CD4-positive, alpha-beta memory T cell (primary cell): ENCODE measurements at regions not wholly inside any gene's neighbourhood (a gene's known extent, or its start where the extent isn't known, plus 50 kb on each side); places are given as distances from the start of the nearest gene placed in this dataset.

Source experiments
- CTCF ChIA-PET: fragments of 350-600 bp; sonication (Branson Sonifier 250); formaldehyde crosslinking; loops from one replicate; lab custom pipeline; 2021; ENCODE audit warnings: inconsistent platforms; ENCODE audit not compliant: partially characterized antibody; lab: Charles Lee
- POLR2A ChIA-PET: fragments of 350-600 bp; sonication (Branson Sonifier 250); formaldehyde crosslinking; loops from one replicate; lab custom pipeline; 2021; ENCODE audit not compliant: partially characterized antibody; lab: Charles Lee
- DNase-seq, 5 donors: peaks; one replicate each; pipeline versions ENCODE4 v3.0.0 to v3.0.0-alpha.2; 2020 to 2022; ENCODE audit warnings: mixed read lengths in 1 of 5
- H3K27ac ChIP-seq: one replicate; pipeline ENCODE4 v1.7.0; 2013; ENCODE audit warnings: low read depth, low read length
- H3K27me3 ChIP-seq: 2 replicates; pipeline ENCODE4 v1.7.0; 2013; ENCODE audit warnings: mild to moderate bottlenecking, low read length, moderate library complexity; ENCODE audit not compliant: insufficient read depth
- H3K36me3 ChIP-seq: 2 replicates; pipeline ENCODE4 v1.7.0; 2013; ENCODE audit warnings: mild to moderate bottlenecking, low read length, moderate library complexity; ENCODE audit not compliant: insufficient read depth
- H3K4me1 ChIP-seq: 2 replicates; pipeline ENCODE4 v1.7.0; 2013; ENCODE audit warnings: mild to moderate bottlenecking, low read length, moderate library complexity; ENCODE audit not compliant: insufficient read depth
- H3K4me3 ChIP-seq, 2 donors: one replicate each; pipeline ENCODE4 v1.7.0; 2013; ENCODE audit warnings: low read length in 2 of 2, mild to moderate bottlenecking in 1 of 2
- H3K9me3 ChIP-seq, 2 donors: one replicate each; pipeline ENCODE4 v1.7.0; 2013; ENCODE audit warnings: low read length in 2 of 2, control low read depth in 1 of 2; ENCODE audit not compliant: control insufficient read depth in 1 of 2
- H3K27ac Mint-ChIP-seq, 7 donors: one replicate each; pipeline ENCODE4 v1.8.0; 2020 to 2021; ENCODE audit warnings: mixed read lengths in 7 of 7, mild to moderate bottlenecking in 6 of 7, inconsistent platforms in 3 of 7, moderate library complexity in 3 of 7
- H3K27me3 Mint-ChIP-seq, 2 donors: one replicate each; pipeline ENCODE4 v1.8.0; 2020 to 2021; ENCODE audit warnings: mixed read lengths in 2 of 2
- H3K36me3 Mint-ChIP-seq, 2 donors: one replicate each; pipeline ENCODE4 v1.8.0; 2020 to 2021; ENCODE audit warnings: mixed read lengths in 2 of 2, inconsistent platforms in 1 of 2, mild to moderate bottlenecking in 1 of 2
- H3K4me1 Mint-ChIP-seq, 4 donors: one replicate each; pipeline ENCODE4 v1.8.0; 2020 to 2021; ENCODE audit warnings: mixed read lengths in 4 of 4, mild to moderate bottlenecking in 1 of 4
- H3K4me3 Mint-ChIP-seq, 8 donors: one replicate each; pipeline ENCODE4 v1.8.0; 2020 to 2021; ENCODE audit warnings: mixed read lengths in 8 of 8, mild to moderate bottlenecking in 7 of 8, moderate library complexity in 6 of 8, inconsistent platforms in 3 of 8
- H3K9me3 Mint-ChIP-seq, 8 donors: one replicate each; pipeline ENCODE4 v1.8.0; 2020 to 2021; ENCODE audit warnings: mixed read lengths in 8 of 8, mild to moderate bottlenecking in 5 of 8, inconsistent platforms in 3 of 8, moderate library complexity in 1 of 8
- intact Hi-C: fragments of 100-400 bp; cut with micrococcal nuclease; formaldehyde crosslinking; loops from one replicate; pipeline ENCODE4 v1.15.1; 2023

DNA sequence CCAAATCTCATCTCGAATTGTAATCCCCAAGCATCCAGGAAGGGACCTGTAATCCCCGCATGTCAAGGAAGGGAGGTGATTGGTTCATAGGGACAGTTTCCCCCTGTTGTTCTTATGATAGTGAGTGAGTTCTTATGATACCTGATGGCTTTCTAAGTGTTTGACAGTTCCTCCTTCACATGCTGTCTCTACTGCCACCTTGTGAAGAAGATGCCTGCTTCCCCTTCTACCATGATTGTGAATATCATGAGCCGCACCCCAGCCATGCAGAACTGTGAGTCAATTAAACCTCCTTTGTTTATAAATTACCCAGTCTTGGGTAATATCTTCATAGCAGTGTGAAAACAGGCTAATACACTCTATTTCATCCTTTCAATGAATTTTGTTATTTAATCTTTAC lies 446.7 kb downstream of the RNF144A start:
- intact Hi-C loops = no loop called here
- H3K4me3 ChIP-seq = no peak overlapping the region
- ChIA-PET POLR2A (no interaction called here), CTCF (no interaction called here)
- Mint-ChIP-seq H3K9me3 (peaks cover 1 to 17% (median 7%) of the 10 kb centered on the region in 8 donors), H3K36me3 (peaks cover 0 to 1% of the 10 kb centered on the region in 2 donors), H3K27ac (no peak overlapping the region), H3K4me3 (no peak overlapping the region), H3K4me1 (no peaks in the 10 kb centered on the region), H3K27me3 (peaks cover 0 to 12% of the 10 kb centered on the region in 2 donors)
- H3K27ac ChIP-seq = no peak overlapping the region
- DNase-seq = no peak
- no peaks in the 10 kb centered on the region for H3K4me1 ChIP-seq
- H3K9me3 ChIP-seq = no peaks in the 10 kb centered on the region
- H3K36me3 ChIP-seq = no peaks in the 10 kb centered on the region
- no peaks in the 10 kb centered on the region for H3K27me3 ChIP-seq

DNA sequence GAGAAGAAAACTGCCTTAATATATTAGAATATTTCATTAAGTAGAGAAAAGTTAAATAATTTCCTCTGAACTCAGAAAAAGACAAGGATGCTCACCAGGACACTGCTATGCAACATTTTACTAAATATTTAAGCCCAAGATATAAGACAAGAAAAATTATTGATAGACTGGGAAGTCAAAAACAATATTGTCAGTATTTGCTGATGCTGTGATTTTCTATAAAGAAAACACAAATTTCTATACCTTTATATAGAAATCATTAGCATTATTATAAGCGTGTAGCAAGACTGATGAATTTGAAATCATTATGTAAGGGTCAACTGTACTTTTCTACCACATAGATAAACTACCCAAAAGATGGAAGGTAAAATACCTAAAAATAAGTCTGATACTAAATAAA lies 451.0 kb downstream of the RNF144A start:
- ChIA-PET POLR2A (no interaction called here), CTCF (no interaction called here)
- no peaks in the 10 kb centered on the region for H3K9me3 ChIP-seq
- H3K4me3 Mint-ChIP-seq = no peak overlapping the region
- no peaks in the 10 kb centered on the region for H3K4me1 Mint-ChIP-seq
- H3K27me3 Mint-ChIP-seq = peaks cover 0 to 13% of the 10 kb centered on the region in 2 donors
- H3K9me3 Mint-ChIP-seq = peaks cover 3 to 25% (median 15%) of the 10 kb centered on the region in 8 donors
- peaks cover 3 to 4% of the 10 kb centered on the region in 2 donors for H3K36me3 Mint-ChIP-seq
- H3K27me3 ChIP-seq = no peaks in the 10 kb centered on the region
- no peak overlapping the region for H3K27ac ChIP-seq
- no peak for DNase-seq
- H3K4me1 ChIP-seq = no peaks in the 10 kb centered on the region
- intact Hi-C loops = no loop called here
- H3K4me3 ChIP-seq = no peak overlapping the region
- H3K27ac Mint-ChIP-seq = no peak overlapping the region
- H3K36me3 ChIP-seq = no peaks in the 10 kb centered on the region

GRCh38 chr2:7373156-7373555 lies 455.9 kb downstream of the RNF144A start:
- Histone ChIP-seq H3K36me3 (no peaks in the 10 kb centered on the region), H3K27me3 (no peaks in the 10 kb centered on the region), H3K4me1 (no peaks in the 10 kb centered on the region), H3K9me3 (no peaks in the 10 kb centered on the region), H3K27ac (no peak overlapping the region), H3K4me3 (no peak overlapping the region)
- no peak overlapping the region for H3K4me3 Mint-ChIP-seq
- H3K27ac Mint-ChIP-seq = no peak overlapping the region
- intact Hi-C loops = no loop called here
- POLR2A ChIA-PET = no interaction called here
- peaks cover 0 to 7% of the 10 kb centered on the region in 2 donors for H3K27me3 Mint-ChIP-seq
- peaks cover 3 to 4% of the 10 kb centered on the region in 2 donors for H3K36me3 Mint-ChIP-seq
- CTCF ChIA-PET = no interaction called here
- peaks cover 3 to 15% (median 12%) of the 10 kb centered on the region in 8 donors for H3K9me3 Mint-ChIP-seq
- DNase-seq = no peak
- no peaks in the 10 kb centered on the region for H3K4me1 Mint-ChIP-seq

DNA sequence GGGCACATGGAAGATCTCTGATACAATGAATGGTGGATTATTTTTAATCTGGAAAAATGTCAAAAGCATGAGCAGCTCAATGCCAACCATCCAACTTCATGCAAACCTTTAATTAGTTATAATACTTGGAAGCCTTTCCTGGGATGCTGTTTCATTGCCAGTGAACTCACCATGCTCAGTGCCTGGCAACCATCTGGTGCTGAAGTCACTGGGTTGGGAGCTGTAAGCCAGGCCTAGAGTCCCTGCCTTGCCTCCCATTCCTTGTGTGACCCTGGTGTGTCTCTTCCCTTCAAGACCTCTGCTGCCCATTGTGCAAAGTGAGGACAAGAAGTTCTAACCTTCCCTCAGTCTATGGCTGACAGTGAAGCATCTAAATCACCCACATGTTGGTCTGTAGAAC lies 458.7 kb downstream of the RNF144A start:
- H3K4me3 ChIP-seq = no peak overlapping the region
- no peak for DNase-seq
- Mint-ChIP-seq H3K36me3 (no peaks in the 10 kb centered on the region), H3K4me3 (no peak overlapping the region), H3K27ac (no peak overlapping the region), H3K27me3 (peaks cover 0 to 6% of the 10 kb centered on the region in 2 donors), H3K9me3 (no peaks in the 10 kb centered on the region), H3K4me1 (no peaks in the 10 kb centered on the region)
- H3K9me3 ChIP-seq = no peaks in the 10 kb centered on the region
- H3K27ac ChIP-seq = no peak overlapping the region
- H3K27me3 ChIP-seq = no peaks in the 10 kb centered on the region
- no peaks in the 10 kb centered on the region for H3K36me3 ChIP-seq
- CTCF ChIA-PET = no interaction called here
- intact Hi-C loops = no loop called here
- H3K4me1 ChIP-seq = no peaks in the 10 kb centered on the region
- POLR2A ChIA-PET = no interaction called here

- no peak overlapping the region for H3K4me3 Mint-ChIP-seq
- intact Hi-C loops = no loop called here
- H3K9me3 Mint-ChIP-seq = no peaks in the 10 kb centered on the region
- H3K4me1 Mint-ChIP-seq = no peaks in the 10 kb centered on the region
- H3K36me3 ChIP-seq = no peaks in the 10 kb centered on the region
- H3K27me3 Mint-ChIP-seq = peaks cover 4 to 8% of the 10 kb centered on the region in 2 donors
- H3K36me3 Mint-ChIP-seq = no peaks in the 10 kb centered on the region
- no peaks in the 10 kb centered on the region for H3K4me1 ChIP-seq
- no peak overlapping the region for H3K27ac ChIP-seq
- H3K4me3 ChIP-seq = no peak overlapping the region
- ChIA-PET POLR2A (no interaction called here), CTCF (no interaction called here)
- no peak overlapping the region for H3K27ac Mint-ChIP-seq
- H3K9me3 ChIP-seq = no peaks in the 10 kb centered on the region
- no peaks in the 10 kb centered on the region for H3K27me3 ChIP-seq
- no peak for DNase-seq
Measured at GRCh38 chr2:7377916-7378569, 460.8 kb downstream of the RNF144A start.

GRCh38 chr2:7378591-7378990 lies 461.4 kb downstream of the RNF144A start:
- Histone ChIP-seq H3K27me3 (no peaks in the 10 kb centered on the region), H3K4me1 (no peaks in the 10 kb centered on the region), H3K9me3 (no peaks in the 10 kb centered on the region), H3K36me3 (no peaks in the 10 kb centered on the region), H3K4me3 (no peak overlapping the region), H3K27ac (no peak overlapping the region)
- no peak for DNase-seq
- Mint-ChIP-seq H3K4me1 (no peaks in the 10 kb centered on the region), H3K27ac (no peak overlapping the region), H3K4me3 (no peak overlapping the region), H3K9me3 (no peaks in the 10 kb centered on the region), H3K36me3 (no peaks in the 10 kb centered on the region), H3K27me3 (peaks cover 5 to 8% of the 10 kb centered on the region in 2 donors)
- ChIA-PET POLR2A (no interaction called here), CTCF (no interaction called here)
- intact Hi-C loops = no loop called here

DNA sequence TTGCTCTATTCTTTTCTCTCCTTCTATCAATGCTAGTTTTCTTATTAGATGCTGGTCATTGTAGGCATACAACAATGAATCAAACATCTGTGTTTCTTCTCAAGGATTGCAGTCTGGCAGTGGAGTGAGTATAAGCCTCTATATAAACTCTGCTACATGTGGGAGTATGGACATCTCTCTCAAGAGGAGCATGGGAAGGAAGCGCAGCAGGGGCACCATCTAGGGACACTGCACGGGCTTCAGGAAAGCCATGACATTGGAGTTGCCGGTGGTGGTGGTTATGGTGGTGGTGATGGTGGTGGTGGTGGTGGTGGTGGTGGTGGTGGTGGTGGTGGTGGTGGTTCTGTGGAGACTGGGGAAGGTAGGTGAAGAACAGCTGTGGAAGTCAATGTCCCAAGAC lies 462.6 kb downstream of the RNF144A start:
- Mint-ChIP-seq H3K27me3 (peaks cover 6 to 8% of the 10 kb centered on the region in 2 donors), H3K4me1 (no peaks in the 10 kb centered on the region), H3K36me3 (no peaks in the 10 kb centered on the region), H3K27ac (no peak overlapping the region), H3K9me3 (no peaks in the 10 kb centered on the region), H3K4me3 (no peak overlapping the region)
- Histone ChIP-seq H3K9me3 (no peaks in the 10 kb centered on the region), H3K27ac (no peak overlapping the region), H3K4me3 (no peak overlapping the region), H3K27me3 (no peaks in the 10 kb centered on the region), H3K4me1 (no peaks in the 10 kb centered on the region), H3K36me3 (no peaks in the 10 kb centered on the region)
- ChIA-PET CTCF (no interaction called here), POLR2A (no interaction called here)
- intact Hi-C loops = no loop called here
- no peak for DNase-seq
